ENCODE measurements at regions not wholly inside any gene's neighbourhood (a gene's known extent, or its start where the extent isn't known, plus 50 kb on each side); places are given as distances from the start of the nearest gene placed in this dataset.

GRCh38 chr5:61916621-61917620 lies 389.1 kb upstream of the KIF2A start:
- DNase-seq: no peak

- no peak for DNase-seq
Observed at GRCh38 chr5:61918611-61919010, 387.4 kb upstream of the KIF2A start.

DNA sequence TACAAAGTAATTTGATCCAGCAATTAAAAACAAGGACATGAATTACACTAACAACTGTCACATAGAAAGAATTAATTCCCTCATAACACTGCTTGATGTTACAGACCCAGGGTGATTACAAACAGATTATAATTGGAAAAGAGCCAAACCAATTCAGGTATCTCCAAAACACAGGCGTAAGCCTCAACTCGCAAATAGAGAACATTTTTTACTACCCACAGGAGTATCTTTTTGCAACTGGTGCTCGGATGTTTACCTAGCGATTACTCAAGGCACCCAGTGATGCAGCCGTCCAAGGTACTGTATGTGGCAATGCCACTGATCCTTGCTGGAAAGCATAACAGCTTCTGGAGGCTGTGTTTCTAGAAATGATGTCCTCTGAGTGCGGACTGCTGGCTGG lies 386.1 kb upstream of the KIF2A start:
- DNase-seq: no peak

DNA sequence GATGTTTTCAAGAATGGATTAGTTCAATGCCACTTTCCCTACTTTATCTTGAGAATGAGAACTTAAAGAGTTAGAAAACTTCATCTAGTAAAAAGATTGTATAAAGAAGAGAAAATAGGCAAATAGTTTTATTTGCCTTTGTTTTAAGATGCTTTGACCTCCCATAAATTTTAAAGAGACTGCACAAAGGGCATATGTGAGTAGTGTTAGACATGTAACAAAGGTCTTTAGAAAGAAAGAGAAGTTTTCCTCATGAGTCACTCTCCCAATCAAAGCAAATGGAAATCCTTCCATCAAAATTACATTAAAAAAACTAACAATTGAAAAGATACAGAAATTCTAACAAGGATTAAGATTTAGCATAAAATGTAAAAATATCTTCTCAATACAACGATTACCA lies 381.8 kb upstream of the KIF2A start:
- no peak for DNase-seq

GRCh38 chr5:61926911-61927310 lies 379.1 kb upstream of the KIF2A start:
- no peak for DNase-seq

DNA sequence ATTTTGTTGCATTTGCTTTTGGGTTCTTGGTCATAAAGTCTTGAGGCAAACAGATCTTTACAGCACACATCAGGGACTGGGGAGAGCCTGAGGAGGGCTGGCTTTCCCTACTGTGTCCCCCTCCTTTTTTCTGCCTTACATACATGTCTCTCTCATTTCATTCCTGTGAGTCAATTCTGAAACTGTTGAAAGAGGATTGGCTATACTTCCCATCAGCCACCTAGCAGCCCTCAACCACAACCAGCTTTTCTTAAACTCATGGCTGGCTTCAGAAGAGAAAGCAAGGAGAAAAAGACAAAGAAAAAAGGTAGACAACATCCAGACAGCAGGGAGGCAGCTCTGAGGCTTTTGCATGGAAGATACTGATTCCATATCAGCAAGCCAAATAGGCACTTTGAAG lies 374.8 kb upstream of the KIF2A start:
- no peak for DNase-seq

DNA sequence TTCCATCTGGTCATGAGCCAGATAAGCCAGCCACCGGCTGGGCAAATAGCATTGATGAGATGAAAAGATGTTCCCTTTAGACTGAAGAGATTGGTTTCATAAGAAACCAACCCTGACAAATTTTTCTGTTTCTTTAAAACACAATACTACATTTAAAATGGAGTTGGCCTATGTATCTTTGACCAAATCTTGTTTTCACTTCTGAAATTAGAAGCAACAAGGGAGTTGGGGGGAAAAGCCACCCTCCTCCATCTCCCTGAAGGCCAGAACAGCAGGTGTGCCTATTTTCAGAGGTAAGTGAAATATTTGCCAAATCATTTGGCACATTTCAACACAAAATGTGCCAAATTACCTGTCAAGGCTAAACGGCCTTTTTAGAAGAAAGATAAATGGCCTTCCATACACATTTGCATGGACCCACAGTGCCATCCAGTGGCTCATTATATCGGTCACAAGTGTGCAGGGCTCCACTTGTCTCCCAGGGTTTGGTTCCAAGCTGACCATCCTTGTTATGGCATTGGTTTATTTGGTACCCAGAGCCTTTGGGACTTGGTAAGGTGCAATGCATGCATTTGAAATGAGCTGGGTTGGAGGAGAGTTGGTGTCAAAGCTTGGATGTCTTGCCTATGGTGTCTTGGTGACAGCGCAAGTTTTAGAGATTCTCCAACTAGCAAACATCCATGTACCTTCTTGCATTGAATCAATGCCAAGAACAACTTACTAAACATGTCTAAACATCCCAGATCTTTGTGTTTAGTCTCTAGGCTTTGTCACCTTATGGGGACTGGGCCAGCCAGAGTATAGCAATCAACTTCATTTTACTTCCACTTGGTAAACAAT lies 372.0 kb upstream of the KIF2A start:
- no peak for DNase-seq

GRCh38 chr5:61941637-61942036 lies 364.4 kb upstream of the KIF2A start:
- no peak for DNase-seq

DNA sequence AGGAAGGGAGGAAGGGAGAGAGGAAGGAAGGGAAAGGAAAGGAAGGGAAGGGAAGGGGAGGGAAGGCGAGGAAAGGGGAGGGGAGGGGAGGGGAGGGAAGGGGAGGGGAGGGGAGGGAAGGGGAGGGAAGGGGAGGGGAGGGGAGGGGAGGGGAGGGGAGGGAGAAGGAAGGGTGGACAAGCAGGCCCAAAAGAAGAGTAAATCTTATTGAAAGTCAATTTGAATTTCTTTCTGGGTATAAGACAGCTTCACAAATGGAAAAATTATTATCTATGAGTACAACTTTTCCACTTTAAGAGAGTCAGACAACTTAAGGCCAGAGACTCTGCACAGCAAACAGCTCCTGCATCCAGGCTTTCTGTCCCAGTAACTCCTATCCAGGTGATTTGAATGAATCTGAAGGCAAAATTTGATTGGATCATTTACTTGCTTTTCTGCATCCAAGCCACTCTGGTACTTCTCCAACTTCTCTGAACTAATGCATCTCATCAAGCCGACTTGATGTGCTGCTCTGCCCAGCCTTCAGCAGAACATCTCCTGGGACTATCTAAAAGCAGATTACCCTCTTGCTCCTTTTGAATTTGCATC lies 363.4 kb upstream of the KIF2A start:
- DNase-seq: no peak

- DNase-seq: no peak
Observed at GRCh38 chr5:61943713-61944112, 362.3 kb upstream of the KIF2A start.

DNA sequence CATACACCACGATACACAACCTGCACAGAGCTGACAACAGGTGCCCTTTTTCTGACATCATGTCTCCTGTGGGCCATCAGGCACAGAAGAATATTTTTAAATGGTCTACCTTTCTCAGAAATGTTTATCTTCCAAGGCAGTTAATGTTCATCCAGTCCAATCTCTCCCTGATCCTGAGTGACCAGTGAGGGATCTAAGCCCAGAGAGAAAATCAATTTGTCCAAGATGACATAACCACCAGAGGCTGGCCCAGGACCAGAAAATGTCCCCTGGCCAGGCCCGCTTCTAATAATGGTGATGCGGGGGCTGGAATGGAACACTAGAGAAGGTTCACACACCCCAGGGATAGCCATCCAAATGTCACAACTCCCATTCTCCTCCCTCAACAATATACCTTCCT lies 357.9 kb upstream of the KIF2A start:
- DNase-seq: no peak

DNA sequence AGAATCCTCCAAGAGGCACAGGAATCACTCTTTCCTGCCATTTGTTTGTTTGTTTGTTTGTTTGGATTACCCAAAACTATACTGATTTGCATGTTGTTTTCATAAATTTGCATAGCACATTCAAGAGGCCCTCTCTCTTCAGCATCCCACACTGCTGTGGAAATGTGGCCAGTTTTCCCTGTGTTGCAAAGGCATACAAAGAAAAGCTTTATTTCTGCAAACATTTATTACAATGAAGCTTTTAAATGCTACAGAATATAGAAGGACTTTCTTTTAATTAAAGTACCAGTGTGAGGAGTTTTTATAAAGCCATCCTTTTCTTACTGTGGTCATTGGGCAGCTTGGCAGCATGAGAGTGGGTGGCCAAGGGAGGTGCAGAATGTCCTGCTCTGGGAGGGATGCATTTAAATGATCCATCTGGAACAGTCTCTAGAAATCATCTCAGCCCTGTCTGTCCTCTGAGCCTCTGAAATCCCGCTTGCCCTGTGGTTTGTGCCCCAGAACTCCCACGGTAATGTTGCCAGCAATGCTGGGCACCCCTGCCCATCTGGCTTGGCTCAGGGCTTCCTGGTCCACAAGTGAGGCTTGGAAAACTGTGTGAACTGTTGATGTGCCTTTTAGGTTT lies 356.8 kb upstream of the KIF2A start:
- no peak for DNase-seq

GRCh38 chr5:61949679-61950435 lies 356.1 kb upstream of the KIF2A start:
- no peak for DNase-seq

DNA sequence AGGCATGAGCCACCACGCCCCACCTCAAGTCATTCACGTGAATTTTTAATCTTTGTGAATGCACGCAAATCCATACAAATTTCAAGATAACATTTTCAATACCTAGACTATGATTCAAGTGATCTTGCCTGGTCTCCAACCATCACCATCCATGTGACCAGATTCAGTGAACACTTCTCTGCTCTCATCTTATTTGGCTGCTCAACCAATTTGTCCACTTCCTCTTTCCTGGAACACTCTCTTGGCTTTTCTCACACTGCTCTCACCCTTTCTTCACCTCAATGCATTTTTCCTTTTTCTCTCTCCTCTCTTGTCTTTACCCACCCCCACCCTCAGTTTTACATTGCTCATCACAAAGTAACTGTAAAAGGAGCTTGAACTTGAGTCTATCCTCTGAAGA lies 354.7 kb upstream of the KIF2A start:
- DNase-seq: no peak

DNA sequence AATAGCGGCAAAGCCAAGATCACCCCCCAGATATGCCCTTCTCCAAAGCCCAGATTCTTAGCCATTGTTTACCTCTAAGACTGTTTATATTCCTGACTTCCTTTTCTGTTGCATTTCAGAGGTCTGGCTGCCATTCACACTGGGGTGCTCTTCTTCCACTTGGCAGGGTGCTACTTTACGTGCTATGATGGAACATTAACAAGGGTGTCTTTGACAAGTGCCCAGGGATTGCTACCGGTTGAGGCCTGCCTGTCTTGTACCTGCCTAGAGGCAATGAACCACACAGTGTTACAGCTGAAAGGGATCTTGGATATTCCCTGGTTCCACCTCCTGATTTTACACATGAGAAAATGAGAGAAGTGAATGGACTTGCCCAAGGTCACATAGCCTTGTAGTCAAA lies 352.1 kb upstream of the KIF2A start:
- no peak for DNase-seq

DNA sequence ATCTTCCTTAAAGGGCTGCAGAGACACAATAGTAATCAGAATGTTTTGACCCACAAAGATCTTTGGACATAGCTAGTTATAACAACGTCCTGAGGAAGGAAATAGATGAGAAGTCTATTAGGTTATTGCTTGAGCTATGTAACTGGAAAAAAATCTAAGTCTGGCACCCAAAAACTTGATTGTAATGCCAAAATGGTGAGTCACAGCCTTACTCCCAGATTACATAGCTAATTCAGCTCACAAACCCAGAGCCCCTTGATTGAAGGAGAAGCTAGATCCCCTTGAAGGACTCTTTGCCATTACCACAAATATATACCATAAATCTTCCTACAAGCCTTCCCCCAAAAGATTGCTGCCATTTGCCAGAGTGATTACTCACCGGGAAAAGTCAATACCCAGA lies 341.8 kb upstream of the KIF2A start:
- no peak for DNase-seq

DNA sequence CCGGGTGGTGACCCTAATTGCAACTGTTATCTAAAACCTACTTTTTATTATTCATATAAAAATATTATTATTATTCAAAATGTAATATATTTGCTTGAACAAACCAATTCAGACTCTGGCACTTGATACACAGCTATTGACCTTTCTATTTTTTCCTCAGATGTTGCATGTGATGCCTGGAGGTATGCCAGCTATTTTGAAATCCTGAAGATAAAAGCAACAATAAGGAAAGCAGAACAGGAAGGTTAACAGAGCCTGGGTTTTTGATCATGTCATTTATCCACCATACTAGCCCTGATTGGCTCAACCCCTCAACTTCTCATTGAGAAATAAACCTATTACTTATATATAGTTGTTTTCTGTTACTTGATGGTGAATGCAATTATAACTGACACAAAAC lies 340.9 kb upstream of the KIF2A start:
- DNase-seq: no peak

- no peak for DNase-seq
Observed at GRCh38 chr5:61965490-61965889, 340.5 kb upstream of the KIF2A start.

GRCh38 chr5:61966296-61966955 lies 339.6 kb upstream of the KIF2A start:
- DNase-seq: no peak

DNA sequence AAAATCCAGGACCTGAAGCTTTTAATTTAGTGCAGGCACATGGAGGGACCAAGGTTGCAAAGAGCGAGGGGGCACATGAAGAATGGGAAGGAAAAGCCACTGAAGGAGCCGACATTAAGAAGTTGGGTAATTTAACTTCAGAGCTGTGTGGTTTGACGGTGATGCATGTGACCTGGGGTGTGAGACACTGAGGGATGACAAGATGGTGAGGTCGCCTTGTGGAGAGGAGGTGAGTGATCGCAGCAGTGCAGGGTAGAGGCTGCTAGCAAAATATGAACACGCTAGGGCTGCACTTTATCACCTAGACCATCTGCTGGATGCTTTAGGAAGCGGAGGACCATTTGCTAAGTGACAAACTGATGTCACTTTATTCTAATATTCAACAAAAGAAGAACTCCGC lies 339.0 kb upstream of the KIF2A start:
- DNase-seq: no peak

DNA sequence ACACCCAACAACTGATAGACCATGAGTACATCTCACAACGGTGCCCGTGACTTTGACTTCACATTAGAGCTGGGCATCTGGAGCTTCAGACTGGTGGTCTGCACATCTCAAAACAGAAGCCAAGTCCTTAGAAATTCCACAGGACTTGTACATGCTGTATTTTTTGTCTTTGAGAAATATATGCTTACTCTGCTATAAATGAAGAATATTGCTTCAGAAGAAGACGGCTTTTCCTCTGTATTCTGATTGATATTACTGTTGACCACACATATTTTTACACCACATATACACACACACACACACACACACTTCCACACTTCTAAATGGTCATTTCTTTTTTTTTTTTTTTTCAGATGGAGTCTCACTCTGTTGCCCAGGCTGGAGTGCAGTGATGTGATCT lies 338.3 kb upstream of the KIF2A start:
- no peak for DNase-seq

- no peak for DNase-seq
Observed at GRCh38 chr5:61969347-61969746, 336.7 kb upstream of the KIF2A start.

Data from stimulated activated naive CD4-positive, alpha-beta T cell (primary cell).